GM19238 (cell line): ENCODE measurements at regions not wholly inside any gene's neighbourhood (a gene's known extent, or its start where the extent isn't known, plus 50 kb on each side); places are given as distances from the start of the nearest gene placed in this dataset.
"Not testable (repeated sequence)": the region's sequence is repeated elsewhere in the genome, so short reads cannot be mapped to it uniquely, and the experiment has no call there.

ENCODE experiments used
- DNase-seq: peaks from one replicate; pipeline ENCODE4 v3.0.0; 2011; ENCODE audit warnings: low spot score; ENCODE audit not compliant: insufficient read length

GRCh38 chr2:166744117-166744516 is 144.2 kb upstream of the XIRP2 start:
- DNase-seq: not testable (repeated sequence)

DNA sequence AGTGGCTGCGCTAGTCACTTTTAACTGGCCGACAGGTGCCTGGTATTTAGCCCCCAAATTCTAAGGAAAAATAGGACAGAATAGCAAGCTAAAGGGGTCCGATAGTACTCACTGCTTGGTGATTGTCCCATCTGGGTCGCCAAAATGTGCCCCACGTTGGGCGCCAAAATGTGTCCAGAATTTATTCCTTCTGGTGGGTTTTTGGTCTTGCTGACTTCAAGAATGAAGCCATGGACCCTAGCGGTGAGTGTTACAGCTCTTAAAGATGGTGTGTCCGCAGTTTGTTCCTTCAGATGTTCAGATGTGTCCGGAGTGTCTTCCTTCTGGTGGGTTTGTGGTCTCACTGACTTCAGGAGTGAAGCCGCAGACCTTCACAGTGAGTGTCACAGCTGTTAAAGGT is 144.8 kb upstream of the XIRP2 start:
- not testable (repeated sequence) for DNase-seq

DNA sequence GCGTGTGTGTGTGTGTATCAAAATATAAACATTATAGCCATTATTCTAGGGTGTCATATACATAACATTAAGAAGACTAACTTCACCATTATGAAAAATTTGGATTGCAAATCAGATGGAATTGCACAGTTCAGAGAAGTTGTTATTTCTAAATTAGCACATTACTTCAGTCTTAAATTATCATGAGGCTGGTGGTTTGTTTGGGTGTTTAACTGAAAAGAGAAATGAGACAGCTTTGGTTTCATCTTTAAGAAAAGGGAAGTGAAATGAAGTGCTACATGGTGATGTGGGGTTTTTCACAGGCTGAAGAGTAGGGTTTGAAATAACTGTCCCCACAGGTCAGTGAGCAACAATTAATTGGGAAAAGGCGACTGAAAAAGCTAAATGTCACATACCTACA is 161.2 kb upstream of the XIRP2 start:
- peak; percentile 1 for DNase-seq

GRCh38 chr2:166725927-166726924 is 162.1 kb upstream of the XIRP2 start:
- DNase-seq: no peak

DNA sequence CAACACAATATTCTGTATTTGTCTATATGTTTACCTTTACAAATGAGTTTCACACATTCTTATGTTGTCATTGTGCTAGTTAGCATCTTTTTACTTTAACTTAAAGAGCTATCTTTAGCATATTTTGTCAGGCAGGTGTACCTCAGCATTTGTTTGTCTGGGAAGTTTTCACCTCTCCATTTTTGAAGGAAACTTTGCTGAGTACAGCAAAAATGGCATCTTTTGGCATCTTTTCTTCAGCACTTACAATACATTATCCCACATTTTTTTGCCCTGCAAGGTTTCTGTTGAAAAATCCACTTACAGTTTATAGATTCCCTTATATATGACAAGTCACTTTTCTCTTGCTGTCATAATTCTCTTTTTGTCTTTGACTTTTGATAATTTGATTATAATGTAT is 171.3 kb upstream of the XIRP2 start:
- no peak for DNase-seq

GRCh38 chr2:166700079-166700478 is 188.2 kb upstream of the XIRP2 start:
- no peak for DNase-seq

GRCh38 chr2:166695154-166695553 is 193.1 kb upstream of the XIRP2 start:
- DNase-seq: no peak

GRCh38 chr2:166686057-166686456 is 192.0 kb upstream of the SCN7A start:
- DNase-seq: not testable (repeated sequence)

DNA sequence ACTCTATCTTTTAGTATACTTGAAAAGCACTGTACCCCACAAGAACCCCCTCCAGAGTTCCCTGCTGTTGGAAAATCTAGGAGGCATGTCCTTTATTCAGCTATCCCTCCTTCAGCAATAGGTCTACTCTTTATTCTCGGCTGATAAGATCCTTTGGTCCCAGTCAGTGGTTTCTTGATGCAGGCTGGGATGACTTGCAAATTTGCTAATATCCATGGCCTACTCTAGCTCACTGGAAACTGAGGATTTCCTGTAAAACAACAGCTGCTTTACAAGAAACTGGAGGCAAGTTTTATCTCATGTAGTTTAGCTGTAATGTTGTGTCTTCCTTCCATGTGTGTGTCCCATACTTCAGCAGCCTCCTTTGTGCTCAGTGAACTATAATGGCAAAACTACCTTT is 183.9 kb upstream of the SCN7A start:
- DNase-seq: no peak

DNA sequence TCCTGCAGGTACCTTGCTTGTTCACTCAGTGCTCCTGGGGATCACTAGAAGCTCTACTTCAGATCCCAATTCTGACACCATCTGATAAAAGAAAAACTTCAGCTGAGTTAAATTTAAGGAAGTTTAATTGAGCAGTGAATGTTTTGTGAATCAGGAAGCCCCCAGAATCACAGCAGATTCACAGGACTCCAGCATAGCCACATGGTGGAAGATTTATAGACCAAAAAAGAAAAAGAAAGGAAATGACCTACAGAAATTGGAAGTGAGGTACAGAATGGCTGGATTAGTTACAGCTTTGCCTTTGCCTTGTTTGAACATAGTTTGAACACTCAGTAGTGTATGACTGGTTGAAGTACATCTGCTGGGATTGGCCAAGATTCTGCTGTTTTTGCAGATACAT is 182.7 kb upstream of the SCN7A start:
- no peak for DNase-seq

DNA sequence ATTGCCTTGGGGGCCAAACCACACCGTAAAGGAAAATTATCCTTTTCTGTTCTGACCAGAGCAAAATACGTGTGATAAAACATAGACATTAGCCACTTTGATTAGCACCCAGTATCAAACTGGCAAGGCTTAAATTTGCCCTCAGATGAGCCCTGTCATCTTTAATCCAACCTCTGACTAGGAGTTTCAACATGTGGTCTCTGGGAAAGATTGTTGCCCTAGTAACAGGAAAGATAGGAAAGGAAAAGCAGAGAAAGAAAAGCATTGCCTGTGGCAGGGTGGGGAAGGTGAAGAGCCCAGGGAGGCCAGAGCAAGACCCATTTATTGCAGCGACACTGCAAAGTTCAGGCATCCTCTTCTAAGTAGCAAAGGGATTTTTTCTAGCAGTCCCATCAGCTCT is 181.5 kb upstream of the SCN7A start:
- DNase-seq: no peak

DNA sequence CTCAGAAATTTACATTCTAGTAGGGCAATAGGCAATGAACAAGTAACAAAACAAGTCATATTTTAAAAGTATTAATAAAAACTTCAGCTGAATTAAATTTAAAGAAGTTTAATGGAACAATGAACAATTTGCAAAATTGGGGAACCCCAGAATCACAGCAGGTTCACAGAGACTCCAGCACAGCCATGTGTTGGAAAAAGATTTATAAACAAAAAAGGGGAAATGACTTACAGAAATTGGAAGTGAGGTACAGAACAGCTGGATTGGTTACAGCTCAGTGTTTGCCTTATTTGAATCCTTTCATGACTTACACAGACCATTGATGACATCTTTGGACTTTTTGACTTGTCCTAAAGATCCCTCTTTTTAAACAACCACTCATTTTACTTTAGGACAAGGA is 179.9 kb upstream of the SCN7A start:
- no peak for DNase-seq

DNA sequence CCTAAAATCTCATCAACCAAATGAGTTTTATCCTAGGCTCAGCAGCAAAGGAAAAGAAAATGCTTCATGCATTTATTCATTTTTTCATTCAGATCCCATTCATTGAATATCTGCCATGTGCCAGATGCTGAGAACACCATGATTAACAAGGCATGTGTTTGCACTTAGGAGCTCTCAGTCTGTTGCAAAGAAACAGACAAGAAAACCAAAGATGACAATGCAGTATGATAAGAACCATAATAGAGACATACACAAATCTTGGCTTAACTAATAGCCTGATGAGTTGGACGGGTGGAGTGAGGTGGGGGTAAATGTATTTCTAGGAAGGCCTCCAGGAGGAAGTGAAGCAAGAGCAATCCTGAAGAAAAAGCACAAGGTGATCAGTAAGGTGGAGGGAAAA is 177.8 kb upstream of the SCN7A start:
- DNase-seq: no peak

GRCh38 chr2:166671235-166671634 is 177.2 kb upstream of the SCN7A start:
- no peak for DNase-seq

- no peak for DNase-seq
These were observed 172.2 kb upstream of the SCN7A start for GRCh38 chr2:166665991-166666940.

DNA sequence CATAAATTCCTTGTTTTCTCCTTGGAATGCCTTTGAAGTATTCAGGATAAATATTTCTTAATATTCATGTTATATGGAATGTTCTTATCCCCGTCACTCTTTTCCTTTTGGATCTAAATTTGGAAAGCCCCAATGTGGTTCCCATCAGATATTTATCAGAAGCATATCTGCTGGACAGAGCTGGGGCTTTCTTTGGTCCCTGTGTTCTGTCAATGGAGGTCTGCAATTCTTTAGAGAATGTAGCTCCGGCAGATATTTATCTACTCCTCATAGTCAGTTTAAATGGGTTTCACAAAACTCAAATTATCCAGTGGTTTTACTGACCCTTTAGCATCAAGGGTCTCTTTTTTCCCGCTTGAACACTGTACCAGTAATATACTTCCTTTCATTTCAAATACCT is 167.8 kb upstream of the SCN7A start:
- no peak for DNase-seq

DNA sequence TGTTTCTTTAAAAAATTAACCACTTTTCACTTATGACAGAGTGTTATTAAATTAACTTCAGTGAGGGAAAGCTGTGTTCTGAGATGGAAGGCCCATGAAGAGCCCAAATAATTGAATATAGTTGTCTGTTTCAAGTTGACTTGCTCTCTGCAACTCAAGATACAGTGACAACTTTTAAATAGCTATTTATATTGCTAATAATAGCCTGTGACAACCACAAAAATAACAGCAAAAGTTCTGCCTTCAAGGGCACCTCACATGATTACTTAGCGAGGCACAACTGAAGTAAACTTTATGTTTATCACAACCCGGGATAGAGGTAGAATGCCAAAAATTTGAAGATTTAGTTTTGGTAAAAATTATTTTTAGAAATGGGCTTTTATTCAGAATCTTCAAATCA is 167.3 kb upstream of the SCN7A start:
- DNase-seq: no peak

- no peak for DNase-seq
These were observed 164.9 kb upstream of the SCN7A start for GRCh38 chr2:166658901-166659300.

GRCh38 chr2:166653185-166653813 is 159.2 kb upstream of the SCN7A start:
- no peak for DNase-seq

GRCh38 chr2:166651991-166652390 is 157.9 kb upstream of the SCN7A start:
- DNase-seq: no peak

DNA sequence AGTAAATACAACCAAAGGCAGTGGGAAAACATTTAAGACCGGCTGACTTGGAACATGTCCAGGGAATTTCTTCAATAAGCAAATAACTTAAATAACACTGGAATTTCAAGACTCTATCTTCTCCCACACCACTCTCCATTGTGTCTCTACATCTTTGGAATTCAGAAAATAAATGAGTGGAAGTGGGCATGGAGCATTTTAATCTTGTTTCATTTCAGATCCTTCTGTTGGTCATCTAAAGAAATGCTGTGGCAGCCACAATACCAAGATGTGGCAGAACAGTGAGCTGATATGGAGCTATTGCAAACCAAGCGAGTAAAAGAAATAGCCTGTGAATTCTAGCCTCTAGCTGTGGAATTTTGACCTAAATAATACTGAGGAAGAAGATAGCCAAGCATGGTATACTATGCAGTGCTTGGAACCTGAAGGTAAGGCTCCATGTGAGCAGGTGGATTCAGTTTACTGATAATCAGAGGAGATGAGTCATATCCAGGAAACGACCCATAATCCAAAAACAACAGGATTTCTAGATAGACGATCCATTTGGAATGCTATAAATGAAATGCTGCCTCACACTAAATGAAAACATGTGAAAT is 157.1 kb upstream of the SCN7A start:
- DNase-seq: no peak
